Calu3 (cell line): ENCODE measurements at regions not wholly inside any gene's neighbourhood (a gene's known extent, or its start where the extent isn't known, plus 50 kb on each side); places are given as distances from the start of the nearest gene placed in this dataset.

Experiments
- BruUV-seq: library from RNA; stranded (reverse); fragments of 400-500 nt; replicated peaks from 2 replicates; lab custom pipeline; 2021; lab: Mats Ljungman, UMichigan
- CTCF ChIA-PET: fragments of 300-600 bp; sonication (Branson Sonifier 250); formaldehyde crosslinking; loops from one replicate; lab custom pipeline; 2022; ENCODE audit warnings: antibody characterized with exemption; lab: Charles Lee
- DNase-seq: peaks from one replicate; pipeline ENCODE4 v3.0.0; 2022
- H3K27ac Mint-ChIP-seq: one replicate; pipeline ENCODE4 v1.8.0; 2022; ENCODE audit warnings: mixed read lengths; ENCODE audit not compliant: unreplicated experiment
- H3K27me3 Mint-ChIP-seq: one replicate; pipeline ENCODE4 v1.8.0; 2022; ENCODE audit warnings: mixed read lengths; ENCODE audit not compliant: unreplicated experiment
- H3K36me3 Mint-ChIP-seq: one replicate; pipeline ENCODE4 v1.8.0; 2022; ENCODE audit warnings: mild to moderate bottlenecking, moderate library complexity, mixed read lengths; ENCODE audit not compliant: insufficient read depth, unreplicated experiment
- H3K4me1 Mint-ChIP-seq: one replicate; pipeline ENCODE4 v1.8.0; 2022; ENCODE audit warnings: mild to moderate bottlenecking, low read depth, mixed read lengths; ENCODE audit not compliant: unreplicated experiment
- H3K4me3 Mint-ChIP-seq: one replicate; pipeline ENCODE4 v1.8.0; 2022; ENCODE audit warnings: mild to moderate bottlenecking, low read depth, moderate library complexity, mixed read lengths; ENCODE audit not compliant: unreplicated experiment
- H3K9me3 Mint-ChIP-seq: one replicate; pipeline ENCODE4 v1.8.0; 2022; ENCODE audit warnings: low read depth, mixed read lengths; ENCODE audit not compliant: unreplicated experiment
- intact Hi-C: fragments of 100-400 bp; cut with micrococcal nuclease; formaldehyde crosslinking; loops from one replicate; pipeline ENCODE4 v1.10.0; 2022; ENCODE audit not compliant: unreplicated experiment
- TF ChIP-seq, protein P1 (sequence below): fragments of 200-600 bp; IDR thresholded peaks from one replicate; pipeline ENCODE4 v1.8.0; 2022; ENCODE audit warnings: antibody characterized with exemption; ENCODE audit not compliant: unreplicated experiment

DNA sequence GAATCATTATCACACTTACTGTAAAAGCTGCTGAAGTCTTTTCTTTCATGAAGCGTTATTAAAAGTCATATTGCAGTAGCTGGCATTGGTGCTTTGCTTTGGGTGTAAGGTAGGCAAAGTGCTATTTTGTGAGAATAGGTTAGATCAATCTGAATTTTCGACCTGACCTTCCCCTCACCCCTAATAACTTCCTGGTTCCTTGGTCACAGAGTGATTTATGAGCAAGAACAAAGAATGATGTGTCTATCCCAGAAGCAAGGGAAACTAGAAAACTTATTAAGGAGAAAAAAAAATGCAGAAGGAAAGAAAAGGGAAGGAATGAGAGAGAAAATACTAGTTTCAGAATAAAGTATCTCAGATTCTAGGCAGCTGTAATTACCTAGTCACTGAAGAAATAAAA lies 163.1 kb upstream of the MEIS1 start:
- peak overlapping the region; percentile 15 for H3K4me3 Mint-ChIP-seq
- H3K9me3 Mint-ChIP-seq: no peaks in the 10 kb centered on the region
- peaks cover 38% of the 10 kb centered on the region for H3K4me1 Mint-ChIP-seq
- no peaks in the 10 kb centered on the region for H3K36me3 Mint-ChIP-seq
- BruUV-seq: no TSS peak
- peak; percentile 39 for DNase-seq
- CTCF ChIA-PET: interaction anchor here (0.7 kb wide), 1 partner anchor 31 kb away, joined by 4 read pairs; no protein-coding TSS in a partner anchor
- no peaks in the 10 kb centered on the region for H3K27me3 Mint-ChIP-seq
- H3K27ac Mint-ChIP-seq: peak overlapping the region; percentile 86
- TF ChIP-seq, protein P1, sequence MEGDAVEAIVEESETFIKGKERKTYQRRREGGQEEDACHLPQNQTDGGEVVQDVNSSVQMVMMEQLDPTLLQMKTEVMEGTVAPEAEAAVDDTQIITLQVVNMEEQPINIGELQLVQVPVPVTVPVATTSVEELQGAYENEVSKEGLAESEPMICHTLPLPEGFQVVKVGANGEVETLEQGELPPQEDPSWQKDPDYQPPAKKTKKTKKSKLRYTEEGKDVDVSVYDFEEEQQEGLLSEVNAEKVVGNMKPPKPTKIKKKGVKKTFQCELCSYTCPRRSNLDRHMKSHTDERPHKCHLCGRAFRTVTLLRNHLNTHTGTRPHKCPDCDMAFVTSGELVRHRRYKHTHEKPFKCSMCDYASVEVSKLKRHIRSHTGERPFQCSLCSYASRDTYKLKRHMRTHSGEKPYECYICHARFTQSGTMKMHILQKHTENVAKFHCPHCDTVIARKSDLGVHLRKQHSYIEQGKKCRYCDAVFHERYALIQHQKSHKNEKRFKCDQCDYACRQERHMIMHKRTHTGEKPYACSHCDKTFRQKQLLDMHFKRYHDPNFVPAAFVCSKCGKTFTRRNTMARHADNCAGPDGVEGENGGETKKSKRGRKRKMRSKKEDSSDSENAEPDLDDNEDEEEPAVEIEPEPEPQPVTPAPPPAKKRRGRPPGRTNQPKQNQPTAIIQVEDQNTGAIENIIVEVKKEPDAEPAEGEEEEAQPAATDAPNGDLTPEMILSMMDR: no peak
- intact Hi-C loops: no loop called here

DNA sequence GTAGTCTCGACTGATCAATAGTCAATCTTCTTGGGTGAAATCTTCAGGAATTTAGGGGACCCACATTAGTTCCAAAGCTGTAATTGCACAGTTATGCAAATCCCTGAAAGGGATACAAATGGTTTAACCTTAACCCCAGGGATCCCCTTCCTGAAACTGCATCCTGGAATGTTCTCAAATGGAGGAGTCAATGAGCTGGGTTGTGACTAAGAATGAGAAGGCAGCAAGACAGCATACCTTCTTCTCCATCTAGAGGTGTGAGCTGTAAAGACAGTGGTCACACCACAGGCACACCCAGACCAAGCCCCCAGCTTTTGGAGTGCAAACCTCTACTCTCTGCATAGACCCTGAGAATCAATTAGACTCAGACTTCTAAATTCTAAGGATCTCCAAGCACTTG lies 164.7 kb upstream of the MEIS1 start:
- TF ChIP-seq, protein P1: no peak
- Mint-ChIP-seq H3K4me1 (peaks cover 38% of the 10 kb centered on the region), H3K36me3 (no peaks in the 10 kb centered on the region), H3K9me3 (no peaks in the 10 kb centered on the region), H3K27ac (no peak overlapping the region), H3K4me3 (no peak overlapping the region), H3K27me3 (no peaks in the 10 kb centered on the region)
- BruUV-seq: no TSS peak
- no peak for DNase-seq
- intact Hi-C loops: no loop called here
- CTCF ChIA-PET: no interaction called here

DNA sequence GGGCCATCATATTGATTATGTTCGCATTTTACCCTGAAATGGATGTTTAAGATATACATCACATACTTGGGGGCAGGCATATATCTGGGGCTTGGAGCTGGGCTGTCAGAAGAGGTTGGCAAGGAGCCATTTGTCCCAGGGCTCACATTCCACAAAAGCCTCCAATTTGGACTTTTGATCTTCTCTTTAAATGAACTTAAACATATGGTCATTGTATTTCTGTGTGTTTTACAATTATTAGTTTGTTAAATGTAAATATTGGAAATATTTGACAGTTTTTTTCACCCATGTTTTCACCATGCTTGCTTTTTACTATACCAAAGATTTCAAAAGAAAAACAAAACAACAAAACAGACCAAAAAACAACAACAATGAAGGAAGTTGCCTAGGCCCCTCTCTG lies 165.8 kb upstream of the MEIS1 start:
- no peaks in the 10 kb centered on the region for H3K9me3 Mint-ChIP-seq
- CTCF ChIA-PET: interaction anchor here (0.5 to 0.8 kb wide), 2 partner anchors 145 to 255 kb away, joined by 3 to 5 read pairs; no protein-coding TSS in a partner anchor
- TF ChIP-seq, protein P1: no peak
- peaks cover 38% of the 10 kb centered on the region for H3K4me1 Mint-ChIP-seq
- intact Hi-C loops: no loop called here
- no peak overlapping the region for H3K4me3 Mint-ChIP-seq
- no peaks in the 10 kb centered on the region for H3K36me3 Mint-ChIP-seq
- no TSS peak for BruUV-seq
- no peak overlapping the region for H3K27ac Mint-ChIP-seq
- DNase-seq: no peak
- H3K27me3 Mint-ChIP-seq: no peaks in the 10 kb centered on the region

DNA sequence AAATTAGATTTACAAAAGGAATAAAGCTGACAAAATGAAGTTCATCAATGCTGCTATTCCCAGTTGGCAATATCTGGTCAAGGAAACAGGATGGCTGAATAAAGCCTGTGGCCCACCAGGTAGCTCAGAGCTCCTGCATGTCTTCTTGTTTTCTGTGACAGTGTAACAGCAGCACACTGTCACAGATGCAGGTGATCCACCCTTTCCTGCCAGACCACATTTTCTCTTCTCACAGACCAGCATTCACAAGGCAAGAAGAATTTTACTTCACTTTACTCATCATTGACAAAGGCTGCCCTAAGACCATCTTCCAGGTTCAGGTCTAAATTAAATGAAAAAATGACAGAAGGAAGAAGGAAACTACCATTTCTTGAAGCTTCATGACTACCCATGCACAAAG lies 166.2 kb upstream of the MEIS1 start:
- BruUV-seq: no TSS peak
- TF ChIP-seq, protein P1: no peak
- intact Hi-C loops: no loop called here
- H3K9me3 Mint-ChIP-seq: no peaks in the 10 kb centered on the region
- no peaks in the 10 kb centered on the region for H3K27me3 Mint-ChIP-seq
- H3K4me1 Mint-ChIP-seq: peaks cover 38% of the 10 kb centered on the region
- H3K4me3 Mint-ChIP-seq: no peak overlapping the region
- DNase-seq: no peak
- H3K27ac Mint-ChIP-seq: no peak overlapping the region
- CTCF ChIA-PET: no interaction called here
- no peaks in the 10 kb centered on the region for H3K36me3 Mint-ChIP-seq
